OCI-LY3 (cell line): ENCODE measurements at regions not wholly inside any gene's neighbourhood (a gene's known extent, or its start where the extent isn't known, plus 50 kb on each side); places are given as distances from the start of the nearest gene placed in this dataset.

ENCODE experiments used
- CTCF ChIP-seq: fragments of 200-600, 300-600 bp; sonication (generic); IDR thresholded peaks from 2 replicates; pipeline ENCODE4 v1.5.1; 2014; ENCODE audit warnings: antibody characterized with exemption, low read length, low read depth
- EZH2phosphoT487 ChIP-seq: fragments of 200-600 bp; shearing (Covaris generic); IDR thresholded peaks from 2 replicates; pipeline ENCODE4 v1.6.1; 2018; ENCODE audit warnings: antibody characterized with exemption, mixed run types, low read depth

- TF ChIP-seq CTCF (no peak), EZH2phosphoT487 (no peak)
Observed at GRCh38 chrX:46400530-46401443, 144.4 kb downstream of the ZNF674 start.
